H1 (cell line): ENCODE measurements at regions not wholly inside any gene's neighbourhood (a gene's known extent, or its start where the extent isn't known, plus 50 kb on each side); places are given as distances from the start of the nearest gene placed in this dataset.

ENCODE experiments used
- CTCF ChIA-PET: fragments of 300-600 bp; sonication (Branson Sonifier 250); formaldehyde crosslinking; loops from one replicate; lab custom pipeline; 2021; ENCODE audit not compliant: partially characterized antibody; lab: Charles Lee
- POLR2A ChIA-PET: fragments of 300-600 bp; sonication (Branson Sonifier 250); formaldehyde crosslinking; loops from one replicate; lab custom pipeline; 2021; ENCODE audit warnings: inconsistent platforms; ENCODE audit not compliant: partially characterized antibody; lab: Charles Lee
- DNase-seq, 2 experiments: peaks; one replicate each; pipeline versions ENCODE4 v3.0.0 to v3.0.0-alpha.2; 2010 to 2022; ENCODE audit warnings: low spot score in 2 of 2, low read depth in 1 of 2, mixed read lengths in 1 of 2
- FAIRE-seq: peaks from 2 replicates; lab custom pipeline; 2011; peaks lifted over from hg19 to GRCh38; lab: Jason Lieb, UNC
- H2AFZ ChIP-seq: 2 replicates; pipeline ENCODE4 v1.8.1; 2012; ENCODE audit warnings: low read length, inconsistent platforms
- H2AK5ac ChIP-seq: 2 replicates; pipeline ENCODE4 v1.6.1; 2013; ENCODE audit warnings: low read depth, low read length
- H2BK120ac ChIP-seq: replicated peaks from 2 replicates; pipeline ENCODE3; 2013; ENCODE audit warnings: low read depth, low read length, inconsistent platforms
- H2BK12ac ChIP-seq: 2 replicates; pipeline ENCODE4 v1.6.1; 2013; ENCODE audit warnings: low read depth, low read length
- H2BK15ac ChIP-seq: 2 replicates; pipeline ENCODE4 v1.6.1; 2013; ENCODE audit warnings: low read length
- H2BK20ac ChIP-seq: 2 replicates; pipeline ENCODE4 v1.6.1; 2013; ENCODE audit warnings: low read length
- H2BK5ac ChIP-seq: 2 replicates; pipeline ENCODE4 v1.6.1; 2013; ENCODE audit warnings: low read depth, low read length
- H3K14ac ChIP-seq: 2 replicates; pipeline ENCODE4 v1.6.1; 2013; ENCODE audit warnings: inconsistent platforms; ENCODE audit not compliant: insufficient read length
- H3K18ac ChIP-seq: 2 replicates; pipeline ENCODE4 v1.6.1; 2013; ENCODE audit warnings: low read length; ENCODE audit errors: extremely low read depth
- H3K23ac ChIP-seq: 2 replicates; pipeline ENCODE4 v1.6.1; 2013; ENCODE audit warnings: inconsistent platforms; ENCODE audit not compliant: insufficient read length
- H3K23me2 ChIP-seq: 2 replicates; pipeline ENCODE4 v1.6.1; 2013; ENCODE audit warnings: low read depth, low read length
- H3K27ac ChIP-seq: 2 replicates; pipeline ENCODE4 v1.6.1; 2011; ENCODE audit warnings: low read depth, low read length, inconsistent platforms
- H3K27me3 ChIP-seq, 4 experiments: replicated peaks in 1 of 4; 1 replicate in 1 of 4; 2 replicates in 3 of 4; pipeline versions ENCODE4 v1.6.1 to v1.8.1; 2011 to 2013; ENCODE audit warnings: low read length in 3 of 4, mild to moderate bottlenecking in 3 of 4, inconsistent platforms in 2 of 4, mixed read lengths in 2 of 4, moderate library complexity in 1 of 4; ENCODE audit not compliant: control insufficient read depth in 3 of 4, insufficient read depth in 3 of 4; ENCODE audit errors: extremely low read depth in 1 of 4
- H3K36me3 ChIP-seq, 4 experiments: 2 replicates each; pipeline versions ENCODE4 v1.6.1 to v1.8.1; 2011 to 2013; ENCODE audit warnings: mild to moderate bottlenecking in 4 of 4, low read length in 3 of 4, moderate library complexity in 2 of 4, control low read depth in 1 of 4, inconsistent platforms in 1 of 4; ENCODE audit not compliant: insufficient read depth in 4 of 4, control insufficient read depth in 2 of 4
- H3K4ac ChIP-seq: replicated peaks from 2 replicates; pipeline ENCODE3; 2013; ENCODE audit warnings: low read length, low read depth, mixed read lengths, inconsistent platforms; ENCODE audit not compliant: insufficient read length
- H3K4me1 ChIP-seq, 4 experiments: replicated peaks in 1 of 4; 1 replicate in 1 of 4; 2 replicates in 3 of 4; pipeline versions ENCODE4 v1.6.1 to v1.8.1; 2011 to 2013; ENCODE audit warnings: low read length in 3 of 4, inconsistent platforms in 2 of 4, mixed read lengths in 1 of 4; ENCODE audit not compliant: insufficient read depth in 4 of 4, control insufficient read depth in 3 of 4
- H3K4me2 ChIP-seq, 2 experiments: 2 replicates each; pipeline versions ENCODE4 v1.6.1 to v1.8.1; 2011 to 2013; ENCODE audit warnings: low read depth in 2 of 2, low read length in 2 of 2, control low read depth in 1 of 2, inconsistent platforms in 1 of 2, mild to moderate bottlenecking in 1 of 2; ENCODE audit not compliant: insufficient read depth in 1 of 2
- H3K4me3 ChIP-seq, 4 experiments: fragments of 200-600, 300-600 bp in 1 of 4; sonication (generic), shearing (Covaris generic), sonication (Bioruptor Twin) in 1 of 4; 2 replicates each; pipeline versions ENCODE4 v1.5.1 to v1.8.1; 2011 to 2016; ENCODE audit warnings: low read length in 4 of 4, low read depth in 3 of 4, control low read depth in 2 of 4, inconsistent platforms in 2 of 4, mild to moderate bottlenecking in 2 of 4, mixed read lengths in 1 of 4, moderate library complexity in 1 of 4; ENCODE audit not compliant: insufficient read depth in 2 of 4; ENCODE audit errors: extremely low read depth in 1 of 4
- H3K56ac ChIP-seq: replicated peaks from 2 replicates; pipeline ENCODE3; 2013; ENCODE audit warnings: low read depth, mild to moderate bottlenecking, mixed read lengths, low read length, inconsistent platforms; ENCODE audit not compliant: insufficient read length
- H3K79me1 ChIP-seq: 2 replicates; pipeline ENCODE4 v1.6.1; 2013; ENCODE audit warnings: low read depth, low read length, control low read depth
- H3K79me2 ChIP-seq, 2 experiments: 2 replicates each; pipeline versions ENCODE4 v1.6.1 to v1.8.1; 2012 to 2013; ENCODE audit warnings: low read length in 2 of 2, mild to moderate bottlenecking in 2 of 2, inconsistent platforms in 1 of 2; ENCODE audit not compliant: insufficient read depth in 2 of 2, control insufficient read depth in 1 of 2
- H3K9ac ChIP-seq, 4 experiments: replicated peaks in 1 of 4; 1 replicate in 1 of 4; 2 replicates in 3 of 4; pipeline versions ENCODE4 v1.6.1 to v1.8.1; 2011 to 2013; ENCODE audit warnings: low read depth in 3 of 4, low read length in 3 of 4, control low read depth in 2 of 4, mild to moderate bottlenecking in 2 of 4, moderate library complexity in 2 of 4, inconsistent platforms in 1 of 4; ENCODE audit errors: extremely low read depth in 1 of 4
- H3K9me3 ChIP-seq, 2 experiments: 2 replicates each; pipeline versions ENCODE4 v1.6.1 to v1.8.1; 2012 to 2013; ENCODE audit warnings: mild to moderate bottlenecking in 2 of 2, moderate library complexity in 2 of 2, control low read depth in 1 of 2, inconsistent platforms in 1 of 2, low read depth in 1 of 2, low read length in 1 of 2, mixed read lengths in 1 of 2; ENCODE audit not compliant: insufficient read depth in 2 of 2
- H4K20me1 ChIP-seq, 2 experiments: replicated peaks in 1 of 2; 2 replicates each; pipeline versions ENCODE3 to v1.8.1; 2011 to 2013; ENCODE audit warnings: inconsistent platforms in 2 of 2, low read length in 2 of 2, mild to moderate bottlenecking in 1 of 2; ENCODE audit not compliant: insufficient read depth in 2 of 2, control insufficient read depth in 1 of 2
- H4K5ac ChIP-seq: 2 replicates; pipeline ENCODE4 v1.6.1; 2013; ENCODE audit warnings: low read length, low read depth, mixed read lengths, inconsistent platforms; ENCODE audit not compliant: insufficient read length
- H4K8ac ChIP-seq: 2 replicates; pipeline ENCODE4 v1.8.0; 2013; ENCODE audit warnings: mild to moderate bottlenecking, moderate library complexity, low read length, inconsistent platforms; ENCODE audit not compliant: insufficient read depth; ENCODE audit errors: extremely low read depth
- H4K91ac ChIP-seq: replicated peaks from 2 replicates; pipeline ENCODE3; 2013; ENCODE audit warnings: low read length, mixed read lengths, inconsistent platforms; ENCODE audit not compliant: insufficient read length
- BCL11A ChIP-seq, 2 experiments: IDR thresholded peaks; one replicate each; pipeline ENCODE4 v1.6.1; 2011; ENCODE audit warnings: low read depth in 2 of 2, low read length in 2 of 2, mild to moderate bottlenecking in 2 of 2
- CREB1 ChIP-seq: IDR thresholded peaks from 2 replicates; pipeline ENCODE4 v1.6.1; 2012; ENCODE audit warnings: inconsistent platforms
- CTBP2 ChIP-seq: IDR thresholded peaks from 2 replicates; pipeline ENCODE4 v1.7.0; 2011; ENCODE audit warnings: borderline replicate concordance, mild to moderate bottlenecking, moderate library complexity, mixed read lengths, low read length; ENCODE audit not compliant: insufficient read depth, insufficient read length
- RXRA ChIP-seq: IDR thresholded peaks from 2 replicates; pipeline ENCODE4 v1.6.1; 2011; ENCODE audit warnings: low read depth, mild to moderate bottlenecking, low read length, moderate library complexity; ENCODE audit not compliant: insufficient read depth
- TAF1 ChIP-seq: IDR thresholded peaks from 2 replicates; pipeline ENCODE4 v1.6.1; 2011; ENCODE audit warnings: mild to moderate bottlenecking, low read depth, low read length
- WGBS, 2 experiments: shearing (Covaris generic) in 1 of 2; methylation state at CpG; one replicate each; pipeline versions ENCODE4 v1.1.6 to v1.1.7; 2013 to 2015; ENCODE audit warnings: low lambda C conversion rate in 2 of 2, mixed read lengths in 2 of 2, inconsistent platforms in 1 of 2, low coverage in 1 of 2, missing lambda C conversion rate in 1 of 2; ENCODE audit not compliant: insufficient replicate concordance in 2 of 2, insufficient coverage in 1 of 2, insufficient read length in 1 of 2; ENCODE audit errors: extremely low coverage in 1 of 2, missing lambda C conversion rate in 1 of 2; 5-methylcytosine and 5-hydroxymethylcytosine counted together

DNA sequence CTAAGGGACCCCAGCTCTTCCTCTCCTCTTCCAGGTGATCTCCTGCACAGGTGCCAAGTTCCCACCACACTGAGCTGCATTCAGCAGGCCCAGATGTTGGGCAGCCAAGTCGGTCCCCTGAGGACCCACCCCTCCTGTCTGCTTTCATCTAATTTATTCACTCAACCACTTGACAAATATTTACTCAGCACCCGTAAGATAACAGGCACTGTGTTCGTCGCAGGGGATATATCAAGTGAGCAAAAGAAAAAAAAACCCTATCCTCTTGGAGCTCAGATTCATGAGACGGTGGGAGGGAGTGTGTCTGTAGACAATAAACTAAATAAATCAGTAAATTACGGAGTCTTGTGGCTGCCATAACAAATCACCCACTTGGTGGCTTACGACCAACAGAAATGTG lies 143.6 kb downstream of the MRPL14 start:
- POLR2A ChIA-PET: no interaction called here
- TF ChIP-seq TAF1: no peak
- TF ChIP-seq RXRA: no peak
- TF ChIP-seq BCL11A (IDR thresholded peaks at IDR 0.05; ENCODE audit: low read depth in 2 of 2, low read length in 2 of 2): no peak
- TF ChIP-seq CREB1: no peak
- TF ChIP-seq CTBP2: no peak
- no peaks in the 10 kb centered on the region for H3K36me3 ChIP-seq

More for the DNA sequence above, 143.6 kb downstream of the MRPL14 start:
- Histone ChIP-seq H3K23ac (no peak overlapping the region), H2BK15ac (peak overlapping the region; percentile 81; the same call in 1 of the 2 replicates), H3K9me3 (no peaks in the 10 kb centered on the region), H2BK20ac (0 out of 2 replicates have a peak overlapping the region, but pooled peaks have one; percentile 48), H3K27ac (no peak overlapping the region), H4K5ac (no peak overlapping the region), H3K4me3 (no peak overlapping the region), H3K23me2 (no peaks in the 10 kb centered on the region), H4K8ac (no peak overlapping the region), H2BK120ac (no peak overlapping the region), H3K4ac (no peak overlapping the region), H3K56ac (no peak overlapping the region), H3K79me2 (no peaks in the 10 kb centered on the region), H3K4me1 (no peaks in the 10 kb centered on the region), H2AK5ac (no peak overlapping the region), H3K9ac (no peak overlapping the region), H3K14ac (no peak overlapping the region), H4K20me1 (no peaks in the 10 kb centered on the region), H2BK5ac (no peak overlapping the region), H3K18ac (no peak overlapping the region), H2AFZ (no peak overlapping the region), H4K91ac (no peak overlapping the region), H3K27me3 (no peaks in the 10 kb centered on the region), H3K79me1 (no peaks in the 10 kb centered on the region), H2BK12ac (no peak overlapping the region), H3K4me2 (no peak overlapping the region)
- no peak for FAIRE-seq
- 80% methylated on average over 7 of the region's 7 CpGs; no CpG with 5 or more reads in 1 of the 2 experiments for WGBS, 2 experiments
- no peak for DNase-seq
- CTCF ChIA-PET: interaction anchor here (0.7 to 1.9 kb wide), 6 partner anchors 15 to 211 kb away, joined by 3 to 5 read pairs (median 3); no protein-coding TSS in a partner anchor
